K562 (cell line): ENCODE measurements at regions not wholly inside any gene's neighbourhood (a gene's known extent, or its start where the extent isn't known, plus 50 kb on each side); places are given as distances from the start of the nearest gene placed in this dataset.

Source experiments
- BHLHE40 ChIP-seq: IDR thresholded peaks from 2 replicates; pipeline ENCODE4 v1.6.1; 2011; ENCODE audit warnings: low read length, improper control_type of control experiment
- CBX3 ChIP-seq, 2 experiments: IDR thresholded peaks; 1 replicate in 1 of 2; 2 replicates in 1 of 2; pipeline ENCODE4 v1.6.1; 2012; ENCODE audit warnings: inconsistent platforms in 2 of 2, low read length in 2 of 2, borderline replicate concordance in 1 of 2, control low read depth in 1 of 2
- CHD4 ChIP-seq: fragments of 200-600 bp; sonication (generic); IDR thresholded peaks from 3 replicates; pipeline ENCODE4 v1.6.1; 2012; ENCODE audit warnings: low read depth, mild to moderate bottlenecking, mixed read lengths, low read length, inconsistent platforms; ENCODE audit not compliant: insufficient read depth, insufficient replicate concordance, poor library complexity, severe bottlenecking
- HDAC2 ChIP-seq: fragments of 450-650 bp; IDR thresholded peaks from 2 replicates; pipeline ENCODE4 v1.6.1; 2016; ENCODE audit warnings: mild to moderate bottlenecking
- HOMEZ ChIP-seq: fragments of 250-450 bp; sonication (Bioruptor Pico); IDR thresholded peaks from 2 replicates; pipeline ENCODE4 v1.4.0; 2020; ENCODE audit warnings: mild to moderate bottlenecking, moderate library complexity
- KDM2B ChIP-seq: fragments of 250-450 bp; sonication (Bioruptor Pico); IDR thresholded peaks from 2 replicates; pipeline ENCODE4 v1.8.0; 2021; ENCODE audit warnings: mild to moderate bottlenecking, moderate library complexity
- MTA3 ChIP-seq: fragments of 450-650 bp; formaldehyde crosslinking; IDR thresholded peaks from 2 replicates; pipeline ENCODE4 v1.6.1; 2017; ENCODE audit warnings: mild to moderate bottlenecking, borderline replicate concordance
- NEUROD1 ChIP-seq: fragments of 150-350 bp; IDR thresholded peaks from 2 replicates; pipeline ENCODE4 v1.6.1; 2014; ENCODE audit warnings: borderline replicate concordance, low read length, low read depth; ENCODE audit not compliant: partially characterized antibody
- POLR2AphosphoS5 ChIP-seq: IDR thresholded peaks from 2 replicates; pipeline ENCODE4 v1.6.1; 2011; ENCODE audit warnings: mild to moderate bottlenecking, low read depth, low read length, moderate library complexity; ENCODE audit not compliant: control insufficient read depth, insufficient read depth
- SIRT6 ChIP-seq: IDR thresholded peaks from one replicate; pipeline ENCODE4 v1.6.1; 2012; ENCODE audit warnings: low read depth, mild to moderate bottlenecking, control low read depth, inconsistent platforms, low read length, moderate library complexity
- SMARCB1 ChIP-seq: IDR thresholded peaks from 2 replicates; pipeline ENCODE4 v1.6.1; 2011; ENCODE audit warnings: improper control_type of control experiment, low read depth; ENCODE audit not compliant: insufficient read length
- TBP ChIP-seq: optimal IDR thresholded peaks from 2 replicates; pipeline ENCODE3; 2011; ENCODE audit warnings: low read depth, low read length, improper control_type of control experiment
- TF ChIP-seq, protein P1 (sequence below), 2 experiments: fragments of 450-650 bp in 1 of 2; sonication (generic) in 1 of 2; formaldehyde crosslinking in 1 of 2; IDR thresholded peaks; 2 replicates each; pipeline versions ENCODE4 v1.7.1 to v1.9.0; 2016 to 2022; ENCODE audit warnings: inconsistent platforms in 1 of 2, mild to moderate bottlenecking in 1 of 2, missing genetic modification reagents in 1 of 2
- TF ChIP-seq, protein P2 (sequence below): sonication (generic); formaldehyde crosslinking; IDR thresholded peaks from 2 replicates; pipeline ENCODE4 v1.8.0; 2022; ENCODE audit warnings: missing genetic modification reagents, mild to moderate bottlenecking, moderate library complexity, borderline replicate concordance

DNA sequence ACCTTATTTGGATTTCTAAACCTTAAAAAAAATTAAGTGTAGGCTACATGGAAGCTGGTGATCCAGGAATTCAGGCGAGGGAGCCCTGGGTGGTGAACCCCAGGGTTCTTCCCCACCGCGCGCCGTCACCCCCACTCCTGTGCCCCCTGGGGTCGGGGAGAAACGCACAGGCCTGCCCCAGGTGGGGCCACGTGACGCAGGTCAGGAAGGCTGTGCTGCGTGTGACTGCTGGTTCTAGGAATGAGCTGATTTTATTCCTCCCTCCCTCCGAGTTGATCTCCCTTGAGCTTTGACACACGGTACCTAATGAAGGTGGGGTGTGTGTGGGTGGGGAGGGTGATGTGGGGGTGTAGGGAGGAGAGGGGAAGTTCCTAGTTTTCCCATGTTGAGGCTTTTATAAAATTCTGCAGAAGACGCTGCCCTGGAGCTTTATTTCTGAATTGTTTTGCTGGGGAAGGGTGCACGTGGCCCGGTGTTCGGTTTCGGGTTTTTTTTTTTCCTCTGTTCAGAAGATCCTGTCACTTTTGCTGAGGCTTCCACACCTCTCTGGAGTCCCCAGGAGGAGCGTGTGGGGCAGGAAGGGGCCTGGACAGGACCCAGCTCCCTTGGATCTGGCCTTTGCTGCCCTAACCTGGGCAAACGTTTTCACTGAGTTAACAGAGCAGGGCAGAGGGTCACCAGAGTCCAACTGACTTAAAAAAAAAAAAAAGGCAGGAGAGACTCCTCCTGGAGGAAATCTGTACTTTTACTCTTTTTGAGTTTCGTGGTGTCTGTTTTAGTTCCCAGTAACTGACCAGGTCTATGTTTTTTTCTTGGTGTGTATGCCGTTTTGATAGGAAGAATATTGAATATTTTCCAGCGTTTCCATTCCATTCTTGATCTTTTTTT is 55.8 kb upstream of the GSE1 start (continued):
- TF ChIP-seq HOMEZ (no peak), SMARCB1 (no peak), BHLHE40 (peak; percentile 86), POLR2AphosphoS5 (peak; percentile 28; the same call in 1 of the 2 replicates), KDM2B (CRISPR knock-in tag) (0 out of 2 replicates have a peak, but pooled peaks have one; percentile 20), CBX3 (IDR thresholded peaks at IDR 0.05; ENCODE audit: borderline replicate concordance in 1 of 2, low read length in 2 of 2) (0 out of 3 replicates have a peak, but pooled peaks of 1 of the 2 experiments have one; percentile 15), CHD4 (no peak), TBP (peak; percentile 77), SIRT6 (no peak), MTA3 (peak; percentile 23; the same call in 1 of the 2 replicates), NEUROD1 (no peak), HDAC2 (peak; percentile 77; the same call in 1 of the 2 replicates)
- TF ChIP-seq, protein P1, sequence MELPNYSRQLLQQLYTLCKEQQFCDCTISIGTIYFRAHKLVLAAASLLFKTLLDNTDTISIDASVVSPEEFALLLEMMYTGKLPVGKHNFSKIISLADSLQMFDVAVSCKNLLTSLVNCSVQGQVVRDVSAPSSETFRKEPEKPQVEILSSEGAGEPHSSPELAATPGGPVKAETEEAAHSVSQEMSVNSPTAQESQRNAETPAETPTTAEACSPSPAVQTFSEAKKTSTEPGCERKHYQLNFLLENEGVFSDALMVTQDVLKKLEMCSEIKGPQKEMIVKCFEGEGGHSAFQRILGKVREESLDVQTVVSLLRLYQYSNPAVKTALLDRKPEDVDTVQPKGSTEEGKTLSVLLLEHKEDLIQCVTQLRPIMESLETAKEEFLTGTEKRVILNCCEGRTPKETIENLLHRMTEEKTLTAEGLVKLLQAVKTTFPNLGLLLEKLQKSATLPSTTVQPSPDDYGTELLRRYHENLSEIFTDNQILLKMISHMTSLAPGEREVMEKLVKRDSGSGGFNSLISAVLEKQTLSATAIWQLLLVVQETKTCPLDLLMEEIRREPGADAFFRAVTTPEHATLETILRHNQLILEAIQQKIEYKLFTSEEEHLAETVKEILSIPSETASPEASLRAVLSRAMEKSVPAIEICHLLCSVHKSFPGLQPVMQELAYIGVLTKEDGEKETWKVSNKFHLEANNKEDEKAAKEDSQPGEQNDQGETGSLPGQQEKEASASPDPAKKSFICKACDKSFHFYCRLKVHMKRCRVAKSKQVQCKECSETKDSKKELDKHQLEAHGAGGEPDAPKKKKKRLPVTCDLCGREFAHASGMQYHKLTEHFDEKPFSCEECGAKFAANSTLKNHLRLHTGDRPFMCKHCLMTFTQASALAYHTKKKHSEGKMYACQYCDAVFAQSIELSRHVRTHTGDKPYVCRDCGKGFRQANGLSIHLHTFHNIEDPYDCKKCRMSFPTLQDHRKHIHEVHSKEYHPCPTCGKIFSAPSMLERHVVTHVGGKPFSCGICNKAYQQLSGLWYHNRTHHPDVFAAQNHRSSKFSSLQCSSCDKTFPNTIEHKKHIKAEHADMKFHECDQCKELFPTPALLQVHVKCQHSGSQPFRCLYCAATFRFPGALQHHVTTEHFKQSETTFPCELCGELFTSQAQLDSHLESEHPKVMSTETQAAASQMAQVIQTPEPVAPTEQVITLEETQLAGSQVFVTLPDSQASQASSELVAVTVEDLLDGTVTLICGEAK (IDR thresholded peaks at IDR 0.05), result peak; percentile 35; the same call in 1 of the 2 replicates
- TF ChIP-seq, protein P1 (CRISPR knock-in tag; IDR thresholded peaks at IDR 0.05), result no peak
- TF ChIP-seq, protein P2, sequence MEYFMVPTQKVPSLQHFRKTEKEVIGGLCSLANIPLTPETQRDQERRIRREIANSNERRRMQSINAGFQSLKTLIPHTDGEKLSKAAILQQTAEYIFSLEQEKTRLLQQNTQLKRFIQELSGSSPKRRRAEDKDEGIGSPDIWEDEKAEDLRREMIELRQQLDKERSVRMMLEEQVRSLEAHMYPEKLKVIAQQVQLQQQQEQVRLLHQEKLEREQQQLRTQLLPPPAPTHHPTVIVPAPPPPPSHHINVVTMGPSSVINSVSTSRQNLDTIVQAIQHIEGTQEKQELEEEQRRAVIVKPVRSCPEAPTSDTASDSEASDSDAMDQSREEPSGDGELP, result peak; percentile 74
